ENCODE measurements at regions not wholly inside any gene's neighbourhood (a gene's known extent, or its start where the extent isn't known, plus 50 kb on each side); places are given as distances from the start of the nearest gene placed in this dataset.

GRCh38 chr4:54359919-54360650 lies 131.0 kb downstream of the PDGFRA start:
- no peak for DNase-seq
- Histone ChIP-seq H4K20me1 (ENCODE audit: insufficient read depth) (no peaks in the 10 kb centered on the region), H2AFZ (no peak overlapping the region), H3K4me2 (ENCODE audit: unreplicated experiment) (no peak overlapping the region), H3K4me3 (no peak overlapping the region), H3K27me3 (replicated peaks; ENCODE audit: insufficient read depth) (peaks cover 34% of the 10 kb centered on the region), H3K9ac (no peak overlapping the region), H3K79me2 (ENCODE audit: insufficient read depth) (no peaks in the 10 kb centered on the region), H3K36me3 (ENCODE audit: low read depth) (no peaks in the 10 kb centered on the region), H3K4me1 (ENCODE audit: insufficient read depth) (no peaks in the 10 kb centered on the region), H3K9me2 (ENCODE audit: insufficient read depth) (no peaks in the 10 kb centered on the region), H3K27ac (no peak overlapping the region), H3F3A (ENCODE audit: insufficient read depth) (no peaks in the 10 kb centered on the region), H3K9me3 (ENCODE audit: low read depth) (no peaks in the 10 kb centered on the region)
- 27 to 29% methylated on average over 5 of the region's 5 CpGs for WGBS, 2 experiments (ENCODE audit: low coverage in 1 of 2, low lambda C conversion rate in 2 of 2, missing lambda C conversion rate in 2 of 2)
- in situ Hi-C loops (cut with MboI): no loop called here
- TF ChIP-seq EZH2 (IDR thresholded peaks at IDR 0.05; ENCODE audit: insufficient read depth, poor library complexity, severe bottlenecking) (no peak), EZH2phosphoT487 (IDR thresholded peaks at IDR 0.05; ENCODE audit: insufficient read depth, low read depth) (no peak)

GRCh38 chr4:54363037-54363436 lies 133.9 kb downstream of the PDGFRA start:
- 43 to 47% methylated on average over 8 of the region's 8 CpGs for WGBS, 2 experiments (ENCODE audit: low coverage in 1 of 2, low lambda C conversion rate in 2 of 2, missing lambda C conversion rate in 2 of 2)

GRCh38 chr4:54365691-54366090 lies 136.6 kb downstream of the PDGFRA start:
- Histone ChIP-seq H3K27me3 (replicated peaks; ENCODE audit: insufficient read depth) (peaks cover 12% of the 10 kb centered on the region; the same call in 1 of the 2 replicates), H3K4me1 (ENCODE audit: insufficient read depth) (no peaks in the 10 kb centered on the region), H3K27ac (no peak overlapping the region), H3K4me2 (ENCODE audit: unreplicated experiment) (no peak overlapping the region), H2AFZ (no peak overlapping the region), H3K4me3 (no peak overlapping the region), H3K79me2 (ENCODE audit: insufficient read depth) (no peaks in the 10 kb centered on the region), H4K20me1 (ENCODE audit: insufficient read depth) (no peaks in the 10 kb centered on the region), H3K9ac (no peak overlapping the region), H3K36me3 (ENCODE audit: low read depth) (no peaks in the 10 kb centered on the region), H3K9me3 (ENCODE audit: low read depth) (no peaks in the 10 kb centered on the region), H3F3A (ENCODE audit: insufficient read depth) (no peaks in the 10 kb centered on the region), H3K9me2 (ENCODE audit: insufficient read depth) (no peaks in the 10 kb centered on the region)
- TF ChIP-seq EZH2 (IDR thresholded peaks at IDR 0.05; ENCODE audit: insufficient read depth, poor library complexity, severe bottlenecking) (no peak), EZH2phosphoT487 (IDR thresholded peaks at IDR 0.05; ENCODE audit: insufficient read depth, low read depth) (no peak)
- in situ Hi-C loops (cut with MboI): no loop called here
- WGBS, 2 experiments (ENCODE audit: low coverage in 1 of 2, low lambda C conversion rate in 2 of 2, missing lambda C conversion rate in 2 of 2): 19 to 32% methylated on average over 3 of the region's 3 CpGs
- DNase-seq: peak; percentile 3

More at GRCh38 chr4:54363037-54363436, 133.9 kb downstream of the PDGFRA start:
- Histone ChIP-seq H3F3A (ENCODE audit: insufficient read depth) (no peaks in the 10 kb centered on the region), H2AFZ (no peak overlapping the region), H3K4me2 (ENCODE audit: unreplicated experiment) (no peak overlapping the region), H3K9ac (no peak overlapping the region), H3K79me2 (ENCODE audit: insufficient read depth) (no peaks in the 10 kb centered on the region), H3K9me3 (ENCODE audit: low read depth) (no peaks in the 10 kb centered on the region), H3K27me3 (replicated peaks; ENCODE audit: insufficient read depth) (peaks cover 18% of the 10 kb centered on the region), H3K4me1 (ENCODE audit: insufficient read depth) (no peaks in the 10 kb centered on the region), H3K4me3 (no peak overlapping the region), H3K9me2 (ENCODE audit: insufficient read depth) (no peaks in the 10 kb centered on the region), H3K27ac (no peak overlapping the region), H3K36me3 (ENCODE audit: low read depth) (no peaks in the 10 kb centered on the region), H4K20me1 (ENCODE audit: insufficient read depth) (no peaks in the 10 kb centered on the region)
- in situ Hi-C loops (cut with MboI): no loop called here
- no peak for DNase-seq
- TF ChIP-seq EZH2 (IDR thresholded peaks at IDR 0.05; ENCODE audit: insufficient read depth, poor library complexity, severe bottlenecking) (no peak), EZH2phosphoT487 (IDR thresholded peaks at IDR 0.05; ENCODE audit: insufficient read depth, low read depth) (no peak)

GRCh38 chr4:54367059-54367458 lies 138.0 kb downstream of the PDGFRA start:
- H3K9me3 ChIP-seq (ENCODE audit: low read depth): no peaks in the 10 kb centered on the region
- 5 to 19% methylated on average over 1 of the region's 1 CpG for WGBS, 2 experiments (ENCODE audit: low coverage in 1 of 2, low lambda C conversion rate in 2 of 2, missing lambda C conversion rate in 2 of 2)
- H3K36me3 ChIP-seq (ENCODE audit: low read depth): no peaks in the 10 kb centered on the region
- H3K4me2 ChIP-seq (ENCODE audit: unreplicated experiment): no peak overlapping the region
- TF ChIP-seq EZH2 (IDR thresholded peaks at IDR 0.05; ENCODE audit: insufficient read depth, poor library complexity, severe bottlenecking) (no peak), EZH2phosphoT487 (IDR thresholded peaks at IDR 0.05; ENCODE audit: insufficient read depth, low read depth) (no peak)
- no peaks in the 10 kb centered on the region for H3K4me1 ChIP-seq (ENCODE audit: insufficient read depth)
- H2AFZ ChIP-seq: no peak overlapping the region
- in situ Hi-C loops (cut with MboI): no loop called here
- H3K27ac ChIP-seq: no peak overlapping the region
- H3K9me2 ChIP-seq (ENCODE audit: insufficient read depth): no peaks in the 10 kb centered on the region
- H3K9ac ChIP-seq: no peak overlapping the region
- no peak for DNase-seq
- no peaks in the 10 kb centered on the region for H3K79me2 ChIP-seq (ENCODE audit: insufficient read depth)
- no peaks in the 10 kb centered on the region for H4K20me1 ChIP-seq (ENCODE audit: insufficient read depth)
- no peak overlapping the region for H3K4me3 ChIP-seq
- H3K27me3 ChIP-seq (replicated peaks; ENCODE audit: insufficient read depth): peaks cover 12% of the 10 kb centered on the region; the same call in 1 of the 2 replicates
- no peaks in the 10 kb centered on the region for H3F3A ChIP-seq (ENCODE audit: insufficient read depth)
